Breast epithelium (tissue), 3 donors: ENCODE measurements at regions not wholly inside any gene's neighbourhood (a gene's known extent, or its start where the extent isn't known, plus 50 kb on each side); places are given as distances from the start of the nearest gene placed in this dataset.

Source experiments
- CTCF ChIP-seq, 3 donors: fragments of 450-650 bp; IDR thresholded peaks; one replicate each; pipeline ENCODE4 v1.5.1; 2016 to 2017; ENCODE audit warnings: antibody characterized with exemption in 3 of 3, mild to moderate bottlenecking in 3 of 3, moderate library complexity in 3 of 3
- POLR2A ChIP-seq: fragments of 450-650 bp; IDR thresholded peaks from one replicate; pipeline ENCODE4 v1.6.1; 2016; ENCODE audit warnings: antibody characterized with exemption, mild to moderate bottlenecking, moderate library complexity
- POLR2AphosphoS5 ChIP-seq, 3 donors: sonication (generic); formaldehyde crosslinking; IDR thresholded peaks; one replicate each; pipeline ENCODE4 v1.6.1; 2017; ENCODE audit warnings: antibody characterized with exemption in 3 of 3

GRCh38 chr5:39484673-39485072 lies 59.9 kb upstream of the DAB2 start:
- TF ChIP-seq POLR2A = no peak
- no peak for TF ChIP-seq CTCF (IDR thresholded peaks at IDR 0.05)
- no peak for TF ChIP-seq POLR2AphosphoS5 (IDR thresholded peaks at IDR 0.05)
